Astrocyte (in vitro differentiated cells and primary cell): ENCODE measurements at regions not wholly inside any gene's neighbourhood (a gene's known extent, or its start where the extent isn't known, plus 50 kb on each side); places are given as distances from the start of the nearest gene placed in this dataset.

ENCODE experiments used
- CTCF ChIP-seq: IDR thresholded peaks from 2 replicates; pipeline ENCODE4 v1.5.1; 2011; ENCODE audit warnings: low read depth, mild to moderate bottlenecking, inconsistent platforms, low read length, moderate library complexity; ENCODE audit not compliant: insufficient read depth
- EZH2 ChIP-seq: IDR thresholded peaks from 2 replicates; pipeline ENCODE4 v1.6.1; 2012; ENCODE audit warnings: mild to moderate bottlenecking, low read length, inconsistent platforms; ENCODE audit not compliant: insufficient read depth

GRCh38 chr2:133790711-133791110, 222.4 kb upstream of the NCKAP5 start:
- TF ChIP-seq CTCF (no peak), EZH2 (no peak)
